ENCODE measurements at regions not wholly inside any gene's neighbourhood (a gene's known extent, or its start where the extent isn't known, plus 50 kb on each side); places are given as distances from the start of the nearest gene placed in this dataset.

- intact Hi-C loops (cut with micrococcal nuclease), result no loop called here
- no peaks in the 10 kb centered on the region for H3K9me3 Mint-ChIP-seq
- no peaks in the 10 kb centered on the region for H3K36me3 Mint-ChIP-seq (ENCODE audit: low read depth)
- H3K4me1 Mint-ChIP-seq (ENCODE audit: low read depth), result no peaks in the 10 kb centered on the region
- DNase-seq, result no peak
- peaks cover 4% of the 10 kb centered on the region for H3K27me3 Mint-ChIP-seq (ENCODE audit: low read depth)
- CTCF ChIA-PET, result interaction anchor here (1.4 kb wide), 1 partner anchor 16 kb away, joined by 3 read pairs; no protein-coding TSS in a partner anchor
- H3K27ac Mint-ChIP-seq, result no peak overlapping the region
- no peak overlapping the region for H3K4me3 Mint-ChIP-seq
These were observed 225.6 kb downstream of the CMPK2 start for GRCh38 chr2:6639929-6640620.

DNA sequence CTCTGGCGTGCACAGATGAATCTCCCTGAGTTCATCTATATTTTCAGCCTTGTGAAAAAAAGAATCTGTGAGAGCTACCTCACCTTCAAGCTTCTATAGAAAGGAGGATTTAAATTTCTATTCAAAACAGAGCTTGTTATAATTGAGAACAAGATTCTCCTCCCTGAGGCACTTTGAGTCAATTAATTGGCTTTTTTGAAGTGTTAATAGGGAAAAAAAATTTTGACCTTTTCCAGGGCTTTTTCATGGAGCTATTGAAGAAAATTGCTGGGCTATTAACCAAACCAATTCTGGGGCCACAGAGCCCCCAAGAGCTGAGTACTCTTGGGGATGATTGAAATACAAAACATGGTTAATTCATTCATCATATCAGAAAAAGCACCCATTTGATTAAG, 225.1 kb downstream of the CMPK2 start:
- Mint-ChIP-seq H3K27ac (no peak overlapping the region), H3K36me3 (ENCODE audit: low read depth) (no peaks in the 10 kb centered on the region), H3K4me3 (no peak overlapping the region), H3K27me3 (ENCODE audit: low read depth) (peaks cover 4% of the 10 kb centered on the region), H3K9me3 (no peaks in the 10 kb centered on the region), H3K4me1 (ENCODE audit: low read depth) (no peaks in the 10 kb centered on the region)
- CTCF ChIA-PET, result interaction anchor here (1.4 kb wide), 1 partner anchor 15 kb away, joined by 3 read pairs; no protein-coding TSS in a partner anchor
- intact Hi-C loops (cut with micrococcal nuclease), result no loop called here
- no peak for DNase-seq

DNA sequence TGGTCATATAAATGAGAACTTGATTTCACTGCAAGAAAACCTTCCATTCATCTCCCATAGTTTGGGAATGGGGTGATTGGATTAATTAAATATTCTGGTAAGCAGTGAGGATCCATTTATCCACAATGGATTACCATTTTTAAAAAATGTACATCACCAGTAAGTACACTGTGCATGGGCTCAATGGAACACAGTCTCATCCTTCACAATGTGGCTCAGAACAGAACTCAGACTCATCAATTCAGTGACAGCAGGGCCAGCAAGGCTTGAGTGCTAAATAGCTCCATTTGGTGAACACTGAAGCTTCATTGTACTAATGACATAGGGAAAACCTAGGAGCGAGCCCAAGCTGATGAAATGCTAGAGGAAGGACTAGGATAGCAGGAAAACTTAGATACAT, 223.8 kb downstream of the CMPK2 start:
- no peak overlapping the region for H3K27ac Mint-ChIP-seq
- H3K27me3 Mint-ChIP-seq (ENCODE audit: low read depth), result peaks cover 7% of the 10 kb centered on the region
- H3K4me1 Mint-ChIP-seq (ENCODE audit: low read depth), result no peaks in the 10 kb centered on the region
- H3K36me3 Mint-ChIP-seq (ENCODE audit: low read depth), result no peaks in the 10 kb centered on the region
- DNase-seq, result no peak
- no peaks in the 10 kb centered on the region for H3K9me3 Mint-ChIP-seq
- CTCF ChIA-PET, result no interaction called here
- no peak overlapping the region for H3K4me3 Mint-ChIP-seq
- intact Hi-C loops (cut with micrococcal nuclease), result no loop called here

GRCh38 chr2:6644261-6644660, 221.4 kb downstream of the CMPK2 start:
- no peak for DNase-seq
- H3K36me3 Mint-ChIP-seq (ENCODE audit: low read depth), result no peaks in the 10 kb centered on the region
- no peaks in the 10 kb centered on the region for H3K9me3 Mint-ChIP-seq
- no peak overlapping the region for H3K4me3 Mint-ChIP-seq
- H3K4me1 Mint-ChIP-seq (ENCODE audit: low read depth), result no peaks in the 10 kb centered on the region
- CTCF ChIA-PET, result no interaction called here
- H3K27me3 Mint-ChIP-seq (ENCODE audit: low read depth), result peaks cover 7% of the 10 kb centered on the region
- no peak overlapping the region for H3K27ac Mint-ChIP-seq
- intact Hi-C loops (cut with micrococcal nuclease), result no loop called here

- CTCF ChIA-PET, result no interaction called here
- Mint-ChIP-seq H3K36me3 (ENCODE audit: low read depth) (no peaks in the 10 kb centered on the region), H3K4me3 (no peak overlapping the region), H3K27me3 (ENCODE audit: low read depth) (peaks cover 5% of the 10 kb centered on the region), H3K4me1 (ENCODE audit: low read depth) (no peaks in the 10 kb centered on the region), H3K9me3 (no peaks in the 10 kb centered on the region), H3K27ac (no peak overlapping the region)
- intact Hi-C loops (cut with micrococcal nuclease), result no loop called here
- DNase-seq, result no peak
These were observed 220.7 kb downstream of the CMPK2 start for GRCh38 chr2:6645004-6645403.

- DNase-seq, result no peak
- Mint-ChIP-seq H3K4me1 (ENCODE audit: low read depth) (no peaks in the 10 kb centered on the region), H3K27me3 (ENCODE audit: low read depth) (peaks cover 5% of the 10 kb centered on the region), H3K27ac (no peak overlapping the region), H3K4me3 (no peak overlapping the region), H3K9me3 (no peaks in the 10 kb centered on the region), H3K36me3 (ENCODE audit: low read depth) (no peaks in the 10 kb centered on the region)
- CTCF ChIA-PET, result no interaction called here
- intact Hi-C loops (cut with micrococcal nuclease), result no loop called here
These were observed 220.0 kb downstream of the CMPK2 start for GRCh38 chr2:6645672-6646071.

DNA sequence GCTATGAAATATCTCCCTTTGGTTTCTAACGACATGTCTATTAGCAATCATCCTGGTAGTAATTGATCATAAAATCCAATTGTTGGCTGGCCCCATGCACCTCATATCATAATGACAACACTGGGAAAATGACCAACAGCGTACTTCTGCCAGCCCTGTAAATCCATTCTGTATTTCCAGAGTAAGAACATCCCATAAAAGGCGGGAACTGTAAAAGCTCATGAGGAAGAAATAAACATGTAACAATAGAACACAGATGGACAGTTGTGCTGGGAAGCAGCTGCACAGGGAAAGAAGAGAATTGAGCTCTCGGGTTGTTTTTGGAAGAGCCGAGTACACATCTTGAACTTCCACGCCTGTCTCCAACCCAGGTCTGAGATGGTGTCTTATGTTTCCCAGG, 218.7 kb downstream of the CMPK2 start:
- Mint-ChIP-seq H3K36me3 (ENCODE audit: low read depth) (no peaks in the 10 kb centered on the region), H3K4me3 (no peak overlapping the region), H3K27ac (no peak overlapping the region), H3K27me3 (ENCODE audit: low read depth) (peaks cover 5% of the 10 kb centered on the region), H3K4me1 (ENCODE audit: low read depth) (no peaks in the 10 kb centered on the region), H3K9me3 (no peaks in the 10 kb centered on the region)
- CTCF ChIA-PET, result no interaction called here
- intact Hi-C loops (cut with micrococcal nuclease), result no loop called here
- DNase-seq, result no peak

GRCh38 chr2:6648596-6649247, 217.0 kb downstream of the CMPK2 start:
- Mint-ChIP-seq H3K9me3 (no peaks in the 10 kb centered on the region), H3K27ac (no peak overlapping the region), H3K4me1 (ENCODE audit: low read depth) (no peaks in the 10 kb centered on the region), H3K36me3 (ENCODE audit: low read depth) (no peaks in the 10 kb centered on the region), H3K27me3 (ENCODE audit: low read depth) (peaks cover 5% of the 10 kb centered on the region), H3K4me3 (no peak overlapping the region)
- CTCF ChIA-PET, result no interaction called here
- no peak for DNase-seq
- intact Hi-C loops (cut with micrococcal nuclease), result no loop called here

DNA sequence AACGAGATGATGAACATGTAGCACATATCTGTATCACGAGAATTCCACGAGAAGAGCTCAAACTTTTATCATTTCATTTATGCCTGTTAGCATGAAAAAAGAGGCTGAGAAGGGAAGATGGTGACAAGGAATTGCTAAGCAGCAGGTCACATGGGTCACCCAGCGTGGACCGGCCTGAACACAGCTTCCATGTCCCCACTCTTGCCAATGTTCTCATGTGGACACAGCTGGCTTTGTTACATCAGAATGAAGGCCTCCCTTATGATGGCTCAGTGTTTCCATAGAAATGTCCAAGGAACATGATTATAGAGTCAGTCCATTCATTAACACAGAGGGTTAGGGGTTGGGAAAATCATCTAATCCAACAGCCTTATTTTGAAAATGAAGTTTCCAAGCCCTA, 215.4 kb downstream of the CMPK2 start:
- no peak for DNase-seq
- Mint-ChIP-seq H3K9me3 (no peaks in the 10 kb centered on the region), H3K36me3 (ENCODE audit: low read depth) (no peaks in the 10 kb centered on the region), H3K4me1 (ENCODE audit: low read depth) (no peaks in the 10 kb centered on the region), H3K27ac (no peak overlapping the region), H3K27me3 (ENCODE audit: low read depth) (peaks cover 2% of the 10 kb centered on the region), H3K4me3 (no peak overlapping the region)
- CTCF ChIA-PET, result no interaction called here
- intact Hi-C loops (cut with micrococcal nuclease), result no loop called here

- intact Hi-C loops (cut with micrococcal nuclease), result no loop called here
- DNase-seq, result no peak
- Mint-ChIP-seq H3K27ac (no peak overlapping the region), H3K4me1 (ENCODE audit: low read depth) (no peaks in the 10 kb centered on the region), H3K9me3 (no peaks in the 10 kb centered on the region), H3K4me3 (no peak overlapping the region), H3K27me3 (ENCODE audit: low read depth) (no peaks in the 10 kb centered on the region), H3K36me3 (ENCODE audit: low read depth) (no peaks in the 10 kb centered on the region)
- CTCF ChIA-PET, result no interaction called here
These were observed 213.5 kb downstream of the CMPK2 start for GRCh38 chr2:6652251-6652650.

DNA sequence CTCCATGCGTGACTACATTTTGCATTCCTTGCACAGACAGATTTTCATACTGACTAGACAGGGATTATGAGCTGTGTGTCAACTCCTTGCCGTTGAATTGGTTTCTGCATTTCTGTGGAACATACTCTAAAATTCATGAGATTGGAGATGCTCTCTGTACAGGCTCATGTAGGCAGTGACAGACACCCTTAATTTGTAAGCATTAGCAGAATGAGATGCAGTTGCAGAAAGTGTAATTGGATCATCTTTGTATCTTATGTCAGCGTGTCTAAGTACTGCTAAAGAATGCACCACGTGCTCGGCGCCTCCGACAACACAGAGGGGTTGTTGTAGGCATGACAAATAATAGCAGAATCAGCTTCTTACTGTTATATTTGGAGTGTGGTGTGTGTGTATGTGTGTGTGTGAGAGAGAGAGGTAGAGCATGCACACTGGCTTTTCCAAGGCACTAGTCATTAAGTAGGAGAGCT, 212.4 kb downstream of the CMPK2 start:
- H3K9me3 Mint-ChIP-seq, result no peaks in the 10 kb centered on the region
- no peak for DNase-seq
- peaks cover 2% of the 10 kb centered on the region for H3K27me3 Mint-ChIP-seq (ENCODE audit: low read depth)
- CTCF ChIA-PET, result no interaction called here
- H3K4me1 Mint-ChIP-seq (ENCODE audit: low read depth), result no peaks in the 10 kb centered on the region
- H3K27ac Mint-ChIP-seq, result no peak overlapping the region
- H3K36me3 Mint-ChIP-seq (ENCODE audit: low read depth), result no peaks in the 10 kb centered on the region
- H3K4me3 Mint-ChIP-seq, result no peak overlapping the region
- intact Hi-C loops (cut with micrococcal nuclease), result no loop called here

GRCh38 chr2:6654279-6654678, 211.4 kb downstream of the CMPK2 start:
- no peaks in the 10 kb centered on the region for H3K36me3 Mint-ChIP-seq (ENCODE audit: low read depth)
- CTCF ChIA-PET, result no interaction called here
- no peak overlapping the region for H3K4me3 Mint-ChIP-seq
- peaks cover 2% of the 10 kb centered on the region for H3K27me3 Mint-ChIP-seq (ENCODE audit: low read depth)
- H3K9me3 Mint-ChIP-seq, result no peaks in the 10 kb centered on the region
- no peak for DNase-seq
- H3K27ac Mint-ChIP-seq, result no peak overlapping the region
- no peaks in the 10 kb centered on the region for H3K4me1 Mint-ChIP-seq (ENCODE audit: low read depth)
- intact Hi-C loops (cut with micrococcal nuclease), result no loop called here

DNA sequence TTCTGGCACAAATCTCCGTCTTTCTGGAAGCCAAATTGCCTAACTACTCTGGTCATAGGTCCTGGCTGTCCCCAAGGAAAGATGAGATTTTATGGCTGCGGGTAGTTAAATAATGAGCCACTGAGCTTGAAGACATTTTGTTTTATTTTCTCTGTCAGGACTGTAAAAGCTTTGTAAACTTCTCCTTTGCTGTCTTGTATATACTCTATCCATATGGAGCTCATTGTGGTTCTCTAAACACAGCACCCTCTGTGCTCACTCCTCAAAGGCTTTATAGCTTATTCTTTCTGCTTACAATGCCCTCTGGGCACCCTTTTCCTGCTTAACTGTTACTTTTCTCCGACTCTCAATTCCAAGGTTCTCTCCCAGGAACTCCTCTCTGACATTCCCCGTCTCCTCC, 209.1 kb downstream of the CMPK2 start:
- intact Hi-C loops (cut with micrococcal nuclease), result no loop called here
- Mint-ChIP-seq H3K4me3 (no peak overlapping the region), H3K27ac (no peak overlapping the region), H3K27me3 (ENCODE audit: low read depth) (peaks cover 2% of the 10 kb centered on the region), H3K4me1 (ENCODE audit: low read depth) (no peaks in the 10 kb centered on the region), H3K9me3 (no peaks in the 10 kb centered on the region), H3K36me3 (ENCODE audit: low read depth) (no peaks in the 10 kb centered on the region)
- DNase-seq, result no peak
- CTCF ChIA-PET, result no interaction called here

Data from activated naive CD4-positive, alpha-beta T cell treated with anti-CD3 and anti-CD28 coated beads for 36 hours (primary cell).